ENCODE measurements at regions not wholly inside any gene's neighbourhood (a gene's known extent, or its start where the extent isn't known, plus 50 kb on each side); places are given as distances from the start of the nearest gene placed in this dataset.
"Not testable (repeated sequence)": the region's sequence is repeated elsewhere in the genome, so short reads cannot be mapped to it uniquely, and the experiment has no call there.

GRCh38 chr16:14002416-14002990 lies 68.6 kb upstream of the MRTFB start:
- no peak for DNase-seq

GRCh38 chr16:14003074-14003570 lies 68.0 kb upstream of the MRTFB start:
- DNase-seq = peak; percentile 72

DNA sequence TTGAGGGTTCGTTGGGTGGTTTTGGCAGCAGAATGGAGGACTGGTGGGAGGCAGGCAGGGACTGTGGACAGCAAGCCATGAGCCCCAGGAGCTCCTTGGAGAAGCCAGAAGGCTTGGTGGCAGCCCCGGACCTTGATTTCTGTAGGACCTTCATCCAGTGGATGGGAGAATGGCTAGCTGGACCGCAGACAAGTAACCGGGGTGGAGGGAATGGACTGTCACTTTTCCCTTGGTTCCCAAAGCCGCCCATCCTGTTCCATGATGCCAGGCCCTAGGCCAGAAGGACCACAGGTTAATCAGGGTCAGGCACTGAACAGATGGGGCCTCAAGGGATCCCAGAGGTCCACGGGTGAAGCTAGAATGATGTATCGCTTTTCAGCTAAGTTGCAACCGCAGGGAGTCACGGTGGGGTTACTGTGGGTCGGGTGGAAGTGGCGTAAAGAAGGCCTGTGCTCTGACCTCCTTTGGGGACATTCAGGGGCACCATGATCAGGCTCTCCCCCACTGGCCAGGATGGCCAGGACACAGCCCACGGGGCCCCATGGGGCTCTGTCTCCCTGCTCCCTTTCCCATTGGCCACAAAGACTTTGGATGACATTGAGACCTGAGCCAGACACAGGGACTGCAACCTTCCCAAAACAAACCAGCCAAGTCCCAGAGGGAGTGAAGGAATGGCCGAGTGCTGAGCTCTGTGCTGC lies 66.9 kb upstream of the MRTFB start:
- DNase-seq = no peak

DNA sequence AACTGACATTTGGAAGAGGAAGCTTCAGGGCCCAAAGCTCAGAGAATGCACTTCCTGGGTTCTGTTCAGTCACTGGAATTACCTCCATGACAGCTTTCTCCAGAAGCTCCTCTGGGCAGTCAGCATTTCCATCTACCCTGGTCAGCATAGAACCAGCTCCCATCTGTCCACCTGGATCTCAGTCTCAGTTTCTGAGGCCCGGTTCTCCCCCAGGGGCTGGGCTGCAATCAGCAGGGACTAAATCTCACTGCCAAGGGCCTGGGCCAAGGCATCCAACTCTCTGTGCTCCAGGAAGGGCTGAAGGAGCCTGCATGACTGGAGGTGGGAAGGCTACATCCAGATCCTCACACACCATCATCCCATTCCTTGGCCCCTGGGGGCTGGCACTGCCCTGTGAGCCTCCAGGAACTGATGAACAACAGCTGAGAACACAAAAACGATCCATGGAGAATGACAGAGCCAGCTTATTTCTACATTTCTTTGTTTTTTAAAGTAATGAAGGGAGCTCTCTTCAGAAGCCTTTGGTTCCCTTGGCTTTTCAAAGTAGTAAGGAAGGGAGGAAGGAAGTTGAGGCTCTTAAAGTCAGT lies 66.3 kb upstream of the MRTFB start:
- DNase-seq = no peak

DNA sequence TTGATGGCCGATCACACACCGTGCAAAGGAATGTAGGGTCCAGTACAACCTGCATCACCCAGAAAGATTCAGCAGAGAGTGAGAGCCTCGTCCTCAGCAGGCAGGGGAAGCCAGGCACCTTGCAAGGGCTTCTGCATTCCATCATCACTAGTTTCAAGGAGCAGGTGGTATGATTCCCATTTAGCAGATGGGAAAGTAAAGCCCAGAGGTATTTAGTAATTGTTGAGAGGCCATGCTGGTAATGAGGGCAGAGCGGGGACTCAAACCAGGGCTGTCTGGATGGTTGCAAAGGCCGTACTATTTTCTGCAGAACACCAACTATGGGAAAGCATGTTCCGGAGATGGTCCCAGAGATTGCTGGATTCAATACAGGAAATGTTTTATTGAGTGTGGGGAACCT lies 65.8 kb upstream of the MRTFB start:
- DNase-seq = no peak

- no peak for DNase-seq
Observed at GRCh38 chr16:14007450-14007849, 63.7 kb upstream of the MRTFB start.

DNA sequence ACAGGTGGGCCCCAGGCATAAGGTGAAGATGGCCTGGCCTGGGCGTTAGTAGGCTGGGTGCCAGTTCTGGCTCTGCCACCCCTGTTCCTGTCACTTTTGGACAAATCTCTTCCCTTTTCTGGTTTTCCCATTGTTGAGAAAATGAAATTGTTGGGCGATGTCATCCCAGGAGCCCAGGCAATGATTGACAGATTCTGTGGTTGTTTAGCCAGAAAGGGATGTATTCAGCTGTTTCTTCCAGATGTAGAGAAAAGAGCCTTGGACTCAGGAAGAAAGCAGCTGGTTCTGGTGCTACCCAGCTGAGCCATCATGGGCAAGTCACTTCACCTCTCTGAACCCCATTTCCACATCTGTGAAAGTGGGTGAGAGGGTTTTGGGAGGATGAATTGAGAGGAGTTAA lies 60.1 kb upstream of the MRTFB start:
- no peak for DNase-seq

GRCh38 chr16:14011846-14012245 lies 59.3 kb upstream of the MRTFB start:
- no peak for DNase-seq

GRCh38 chr16:14013145-14013570 lies 58.0 kb upstream of the MRTFB start:
- DNase-seq = no peak

DNA sequence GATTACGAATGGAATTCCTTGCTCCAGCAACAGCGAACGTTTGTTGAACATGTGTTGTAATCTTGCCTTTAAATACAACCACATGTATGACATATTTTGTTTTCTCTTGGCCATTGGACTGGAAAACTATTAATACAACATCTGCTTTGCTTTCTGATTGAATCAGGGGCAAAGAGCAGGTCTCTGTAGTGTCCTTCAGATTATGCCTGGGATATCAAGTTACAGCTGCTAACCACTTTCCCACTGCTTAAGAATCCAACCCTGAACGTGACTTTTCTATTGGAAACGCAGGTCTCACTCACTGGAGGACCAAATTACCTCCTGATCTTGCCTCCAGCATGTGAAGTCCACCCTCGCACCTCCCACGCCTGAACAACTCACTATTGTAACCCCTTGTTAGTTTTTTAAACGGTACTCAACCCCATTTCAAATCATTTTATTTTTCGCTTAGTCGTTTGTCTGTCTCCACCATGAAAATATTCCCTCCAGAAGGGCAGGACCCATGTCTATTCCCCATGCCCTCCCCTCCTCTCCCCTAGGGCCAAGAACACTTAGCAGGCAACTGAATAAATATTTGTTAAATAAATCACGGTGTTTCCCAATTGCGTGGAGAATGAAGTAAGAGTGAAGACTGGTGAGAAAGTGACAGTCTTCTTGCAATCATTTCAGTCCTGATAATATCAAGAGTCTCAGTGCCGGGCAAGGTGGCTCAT lies 57.4 kb upstream of the MRTFB start:
- DNase-seq = peak; percentile 79

- DNase-seq = no peak
Observed at GRCh38 chr16:14014284-14014625, 56.9 kb upstream of the MRTFB start.

- no peak for DNase-seq
Observed at GRCh38 chr16:14015033-14015432, 56.1 kb upstream of the MRTFB start.

GRCh38 chr16:14015461-14015860 lies 55.7 kb upstream of the MRTFB start:
- no peak for DNase-seq

GRCh38 chr16:14015948-14016347 lies 55.2 kb upstream of the MRTFB start:
- no peak for DNase-seq

DNA sequence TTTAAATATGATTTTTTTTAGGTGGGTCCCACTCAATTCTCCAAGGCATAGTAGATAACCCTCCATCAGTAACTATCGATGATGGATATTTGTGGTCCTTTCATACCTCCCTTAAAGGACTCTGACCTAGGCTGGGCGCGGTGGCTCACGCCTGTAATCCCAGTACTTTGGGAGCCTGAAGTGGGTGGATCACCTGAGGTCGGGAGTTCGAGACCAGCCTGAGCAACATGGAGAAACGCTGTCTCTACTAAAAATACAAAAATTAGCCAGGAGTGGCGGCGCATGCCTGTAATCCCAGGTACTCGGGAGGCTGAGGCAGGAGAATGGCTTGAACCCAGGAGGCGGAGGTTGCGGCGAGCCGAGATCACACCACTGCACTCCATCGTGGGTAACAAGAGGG lies 54.8 kb upstream of the MRTFB start:
- not testable (repeated sequence) for DNase-seq

DNA sequence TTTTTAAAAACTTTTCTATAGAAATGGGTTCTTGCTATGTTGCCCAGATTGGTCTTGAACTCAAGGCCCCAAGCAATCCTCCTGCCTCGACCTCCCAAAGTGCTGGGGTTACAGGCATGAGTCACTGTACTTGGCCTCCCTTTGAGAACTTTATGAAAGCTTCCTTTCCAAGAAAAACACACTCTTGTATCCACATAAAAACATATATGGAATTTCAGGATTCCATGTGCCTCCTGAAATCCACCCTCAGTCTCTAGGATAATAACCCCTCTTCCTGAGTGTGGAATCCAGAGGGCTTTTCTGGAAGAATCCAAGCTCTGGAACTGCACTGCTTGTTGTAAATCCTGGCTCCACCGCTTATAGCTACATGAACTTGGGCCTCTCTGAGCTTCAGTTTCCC lies 53.2 kb upstream of the MRTFB start:
- no peak for DNase-seq

- DNase-seq = no peak
Observed at GRCh38 chr16:14018851-14019250, 52.3 kb upstream of the MRTFB start.

DNA sequence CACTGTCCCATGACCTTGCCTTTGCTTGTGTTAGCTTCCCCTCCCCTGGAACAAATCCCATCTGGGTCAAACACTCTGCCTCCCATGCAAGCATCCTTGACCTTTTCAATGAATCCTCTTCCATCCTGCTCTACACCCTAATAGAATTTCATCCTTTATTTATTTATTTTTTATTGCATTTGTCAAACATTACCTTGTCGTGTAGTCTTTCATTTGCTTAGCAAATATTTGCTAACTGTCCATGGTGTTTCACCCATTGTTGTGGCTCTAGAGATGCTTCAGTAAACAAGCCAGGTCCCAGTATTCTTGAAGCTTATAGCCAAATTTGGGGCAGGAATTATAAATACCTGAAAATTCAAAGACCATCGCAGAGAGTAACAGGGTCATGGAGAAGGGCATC lies 51.0 kb upstream of the MRTFB start:
- no peak for DNase-seq
